ENCODE measurements at regions not wholly inside any gene's neighbourhood (a gene's known extent, or its start where the extent isn't known, plus 50 kb on each side); places are given as distances from the start of the nearest gene placed in this dataset.
A peak's percentile ranks its signal among the peaks of the same experiment; 100 is the strongest.
"Not testable (repeated sequence)": the region's sequence is repeated elsewhere in the genome, so short reads cannot be mapped to it uniquely, and the experiment has no call there.

- no peak overlapping the region for H3K27ac Mint-ChIP-seq (ENCODE audit: low read depth, unreplicated experiment)
- no peak for TF ChIP-seq CTCF (IDR thresholded peaks at IDR 0.05; ENCODE audit: unreplicated experiment)
- peaks cover 6% of the 10 kb centered on the region for H3K4me1 Mint-ChIP-seq (ENCODE audit: insufficient read depth, unreplicated experiment)
- BruUV-seq (replicated peaks), result no TSS peak
- DNase-seq (ENCODE audit: unreplicated experiment), result peak; percentile 44
- POLR2A ChIA-PET, result interaction anchor here (1.3 kb wide), 1 partner anchor 36 kb away, joined by 3 read pairs; no protein-coding TSS in a partner anchor
- CTCF ChIA-PET, result interaction anchor here (0.6 to 1.8 kb wide), 6 partner anchors 9 to 217 kb away, joined by 3 to 9 read pairs (median 5); no protein-coding TSS in a partner anchor
- H3K4me3 Mint-ChIP-seq (ENCODE audit: unreplicated experiment), result no peak overlapping the region
- peaks cover 6% of the 10 kb centered on the region for H3K9me3 Mint-ChIP-seq (ENCODE audit: unreplicated experiment)
- no peaks in the 10 kb centered on the region for H3K27me3 Mint-ChIP-seq (ENCODE audit: insufficient read depth, unreplicated experiment)
- H3K36me3 Mint-ChIP-seq (ENCODE audit: insufficient read depth, unreplicated experiment), result no peaks in the 10 kb centered on the region
- intact Hi-C loops (cut with micrococcal nuclease), result loop anchor here (1.0 kb wide), 1 partner anchor 215 kb away; no protein-coding TSS in a partner anchor
Observed at GRCh38 chr4:158410272-158410671, 111.4 kb upstream of the RXFP1 start.

- no TSS peak for BruUV-seq (replicated peaks)
- no peak overlapping the region for H3K4me3 Mint-ChIP-seq (ENCODE audit: unreplicated experiment)
- ChIA-PET CTCF (interaction anchor here (0.5 to 1.6 kb wide), 10 partner anchors 9 to 440 kb away, joined by 3 to 7 read pairs (median 3); no protein-coding TSS in a partner anchor), POLR2A (interaction anchor here (1.0 kb wide), 1 partner anchor 35 kb away, joined by 3 read pairs; no protein-coding TSS in a partner anchor)
- peak; percentile 52 for DNase-seq (ENCODE audit: unreplicated experiment)
- no peaks in the 10 kb centered on the region for H3K27me3 Mint-ChIP-seq (ENCODE audit: insufficient read depth, unreplicated experiment)
- H3K4me1 Mint-ChIP-seq (ENCODE audit: insufficient read depth, unreplicated experiment), result peaks cover 6% of the 10 kb centered on the region
- intact Hi-C loops (cut with micrococcal nuclease), result no loop called here
- no peak overlapping the region for H3K27ac Mint-ChIP-seq (ENCODE audit: low read depth, unreplicated experiment)
- no peak for TF ChIP-seq CTCF (IDR thresholded peaks at IDR 0.05; ENCODE audit: unreplicated experiment)
- H3K9me3 Mint-ChIP-seq (ENCODE audit: unreplicated experiment), result peaks cover 12% of the 10 kb centered on the region
- no peaks in the 10 kb centered on the region for H3K36me3 Mint-ChIP-seq (ENCODE audit: insufficient read depth, unreplicated experiment)
Observed at GRCh38 chr4:158411269-158411668, 110.4 kb upstream of the RXFP1 start.

- POLR2A ChIA-PET; BruUV-seq (replicated peaks); H3K27me3 Mint-ChIP-seq (ENCODE audit: insufficient read depth, unreplicated experiment); H3K36me3 Mint-ChIP-seq (ENCODE audit: insufficient read depth, unreplicated experiment); H3K4me1 Mint-ChIP-seq (ENCODE audit: insufficient read depth, unreplicated experiment); H3K4me3 Mint-ChIP-seq (ENCODE audit: unreplicated experiment); CTCF ChIA-PET; H3K27ac Mint-ChIP-seq (ENCODE audit: low read depth, unreplicated experiment); DNase-seq (ENCODE audit: unreplicated experiment); intact Hi-C loops (cut with micrococcal nuclease): not testable (repeated sequence)
- peaks cover 15% of the 10 kb centered on the region for H3K9me3 Mint-ChIP-seq (ENCODE audit: unreplicated experiment)
Observed at GRCh38 chr4:158418679-158419078, 103.0 kb upstream of the RXFP1 start.

- POLR2A ChIA-PET, result interaction anchor here (0.8 to 1.3 kb wide), 2 partner anchors 15 to 25 kb away, joined by 3 to 4 read pairs; no protein-coding TSS in a partner anchor
- Mint-ChIP-seq H3K4me3 (ENCODE audit: unreplicated experiment) (no peak overlapping the region), H3K27me3 (ENCODE audit: insufficient read depth, unreplicated experiment) (no peaks in the 10 kb centered on the region), H3K27ac (ENCODE audit: low read depth, unreplicated experiment) (no peak overlapping the region), H3K4me1 (ENCODE audit: insufficient read depth, unreplicated experiment) (no peaks in the 10 kb centered on the region), H3K9me3 (ENCODE audit: unreplicated experiment) (peaks cover 8% of the 10 kb centered on the region), H3K36me3 (ENCODE audit: insufficient read depth, unreplicated experiment) (no peaks in the 10 kb centered on the region)
- no TSS peak for BruUV-seq (replicated peaks)
- no peak for TF ChIP-seq CTCF (IDR thresholded peaks at IDR 0.05; ENCODE audit: unreplicated experiment)
- no peak for DNase-seq (ENCODE audit: unreplicated experiment)
- CTCF ChIA-PET, result interaction anchor here (1.6 kb wide), 1 partner anchor 9 kb away, joined by 4 read pairs; no protein-coding TSS in a partner anchor
- intact Hi-C loops (cut with micrococcal nuclease), result no loop called here
Observed at GRCh38 chr4:158420782-158421181, 100.9 kb upstream of the RXFP1 start.

- CTCF ChIA-PET, result no interaction called here
- no TSS peak for BruUV-seq (replicated peaks)
- Mint-ChIP-seq H3K9me3 (ENCODE audit: unreplicated experiment) (peaks cover 6% of the 10 kb centered on the region), H3K27ac (ENCODE audit: low read depth, unreplicated experiment) (no peak overlapping the region), H3K27me3 (ENCODE audit: insufficient read depth, unreplicated experiment) (no peaks in the 10 kb centered on the region), H3K36me3 (ENCODE audit: insufficient read depth, unreplicated experiment) (no peaks in the 10 kb centered on the region), H3K4me3 (ENCODE audit: unreplicated experiment) (no peak overlapping the region), H3K4me1 (ENCODE audit: insufficient read depth, unreplicated experiment) (peaks cover 1% of the 10 kb centered on the region)
- no peak for DNase-seq (ENCODE audit: unreplicated experiment)
- TF ChIP-seq CTCF (IDR thresholded peaks at IDR 0.05; ENCODE audit: unreplicated experiment), result no peak
- intact Hi-C loops (cut with micrococcal nuclease), result no loop called here
- POLR2A ChIA-PET, result no interaction called here
Observed at GRCh38 chr4:158422546-158422945, 99.1 kb upstream of the RXFP1 start.
